K562 (cell line): ENCODE measurements at regions not wholly inside any gene's neighbourhood (a gene's known extent, or its start where the extent isn't known, plus 50 kb on each side); places are given as distances from the start of the nearest gene placed in this dataset.

Experiments
- ATAC-seq: fragments of 200-7000 bp; cut with Tn5 transposase; 3 replicates; pipeline ENCODE4 v1.9.1; 2020; ENCODE audit warnings: moderate library complexity
- BruUV-seq: library from RNA; stranded (reverse); fragments of 400-500 nt; replicated peaks from 2 replicates; lab custom pipeline; 2021; lab: Mats Ljungman, UMichigan
- CTCF ChIA-PET: fragments of 300-600 bp; formaldehyde crosslinking; extraction: SDS; loops from one replicate; lab custom pipeline; 2021; ENCODE audit warnings: low intra/inter-chr PET ratio; lab: Yijun Ruan, JAX
- POLR2A ChIA-PET: fragments of 300-600, 350-650 bp; sonication (Branson Sonifier 250); formaldehyde crosslinking; extraction: SDS; loops from one replicate; lab custom pipeline; 2021; ENCODE audit warnings: antibody characterized with exemption, inconsistent platforms; lab: Yijun Ruan, JAX
- DNase-seq, 4 experiments: peaks; one replicate each; pipeline versions ENCODE4 v3.0.0 to v3.0.0-alpha.2; 2011 to 2018; ENCODE audit warnings: low spot score in 3 of 4, mixed read lengths in 3 of 4; ENCODE audit errors: extremely low read depth in 1 of 4
- FAIRE-seq: peaks from 2 replicates; lab custom pipeline; 2011; peaks lifted over from hg19 to GRCh38; lab: Jason Lieb, UNC
- H2AFZ ChIP-seq: 2 replicates; pipeline ENCODE4 v1.6.0; 2011; ENCODE audit warnings: low read depth, low read length, control low read depth, inconsistent platforms
- H3K27ac ChIP-seq: fragments of 200-600 bp; 3 replicates; pipeline ENCODE4 v1.8.0; 2011; ENCODE audit warnings: low read depth, mild to moderate bottlenecking, control low read depth, inconsistent platforms, low read length, moderate library complexity, mixed read lengths; ENCODE audit errors: extremely low read depth
- H3K27me3 ChIP-seq, 2 experiments: fragments of 300-600 bp in 1 of 2; 2 replicates in 1 of 2; 3 replicates in 1 of 2; pipeline versions ENCODE4 v1.6.0 to v1.8.0; 2011; ENCODE audit warnings: inconsistent platforms in 2 of 2, low read length in 2 of 2, mild to moderate bottlenecking in 1 of 2, mixed read lengths in 1 of 2, moderate library complexity in 1 of 2; ENCODE audit not compliant: control insufficient read depth in 2 of 2, insufficient read depth in 2 of 2
- H3K36me3 ChIP-seq: fragments of 300-600 bp; 3 replicates; pipeline ENCODE4 v1.8.0; 2011; ENCODE audit warnings: mild to moderate bottlenecking, low read length, inconsistent platforms; ENCODE audit not compliant: control insufficient read depth, insufficient read depth
- H3K4me1 ChIP-seq, 2 experiments: fragments of 200-600 bp in 1 of 2; replicated peaks in 1 of 2; 2 replicates in 1 of 2; 3 replicates in 1 of 2; pipeline versions ENCODE4 v1.5.1 to v1.8.0; 2011; ENCODE audit warnings: inconsistent platforms in 2 of 2, low read length in 2 of 2, mild to moderate bottlenecking in 1 of 2, mixed read lengths in 1 of 2, moderate library complexity in 1 of 2; ENCODE audit not compliant: control insufficient read depth in 2 of 2, insufficient read depth in 2 of 2
- H3K4me2 ChIP-seq: 2 replicates; pipeline ENCODE4 v1.6.1; 2011; ENCODE audit warnings: low read length, control low read depth, inconsistent platforms, mixed read lengths; ENCODE audit not compliant: insufficient read depth
- H3K4me3 ChIP-seq: fragments of 200-600 bp; sonication (generic), shearing (Covaris generic); 2 replicates; pipeline ENCODE4 v1.5.1; 2016; ENCODE audit warnings: control low read depth, inconsistent platforms
- H3K79me2 ChIP-seq: fragments of 200-600 bp; 3 replicates; pipeline ENCODE4 v1.8.0; 2011; ENCODE audit warnings: low read length, inconsistent platforms; ENCODE audit not compliant: control insufficient read depth, insufficient read depth
- H3K9ac ChIP-seq, 2 experiments: 2 replicates each; pipeline versions ENCODE4 v1.6.0 to v1.6.1; 2011; ENCODE audit warnings: low read depth in 2 of 2, low read length in 2 of 2, control low read depth in 1 of 2, inconsistent platforms in 1 of 2, mild to moderate bottlenecking in 1 of 2, mixed read lengths in 1 of 2; ENCODE audit not compliant: insufficient read depth in 1 of 2
- H3K9me1 ChIP-seq: one replicate; pipeline ENCODE4 v1.6.0; 2011; ENCODE audit warnings: inconsistent platforms, mild to moderate bottlenecking, low read length, moderate library complexity; ENCODE audit not compliant: control insufficient read depth, insufficient read depth
- H3K9me3 ChIP-seq: replicated peaks from 2 replicates; pipeline ENCODE4 v1.5.1; 2011; ENCODE audit warnings: low read depth, low read length, inconsistent platforms; ENCODE audit not compliant: control insufficient read depth, insufficient read depth
- H4K20me1 ChIP-seq: replicated peaks from 2 replicates; pipeline ENCODE4 v1.6.1; 2011; ENCODE audit warnings: low read length, inconsistent platforms, mixed read lengths; ENCODE audit not compliant: control insufficient read depth, insufficient read depth
- CAMTA2 ChIP-seq: fragments of 250-450 bp; sonication (Bioruptor Pico); conservative IDR thresholded peaks from 2 replicates; pipeline ENCODE4 v1.5.1; 2022
- COPS2 ChIP-seq: fragments of 450-650 bp; conservative IDR thresholded peaks from 2 replicates; pipeline ENCODE4 v1.6.1; 2016; ENCODE audit warnings: mild to moderate bottlenecking, moderate library complexity
- ZFP36 ChIP-seq: fragments of 150-350 bp; IDR thresholded peaks from 2 replicates; pipeline ENCODE4 v1.6.1; 2018; ENCODE audit warnings: low read length, low read depth; ENCODE audit not compliant: partially characterized antibody
- whole genome bisulfite sequencing: fragments of 100-300 bp; shearing (Covaris generic); methylation state at CpG from one replicate; pipeline ENCODE4 v1.1.6; 2016; ENCODE audit warnings: low coverage, mixed read lengths; ENCODE audit not compliant: insufficient coverage; ENCODE audit errors: missing lambda C conversion rate; 5-methylcytosine and 5-hydroxymethylcytosine counted together
- in situ Hi-C: fragments of 300-500 bp; cut with MboI; formaldehyde crosslinking; loops from 4 replicates; pipeline ENCODE4 v1.15.0; 2018; ENCODE audit warnings: inconsistent platforms, mixed read lengths
- intact Hi-C: fragments of 100-400 bp; cut with micrococcal nuclease; formaldehyde crosslinking; loops from 2 replicates; pipeline ENCODE4 v1.14.2; 2022

DNA sequence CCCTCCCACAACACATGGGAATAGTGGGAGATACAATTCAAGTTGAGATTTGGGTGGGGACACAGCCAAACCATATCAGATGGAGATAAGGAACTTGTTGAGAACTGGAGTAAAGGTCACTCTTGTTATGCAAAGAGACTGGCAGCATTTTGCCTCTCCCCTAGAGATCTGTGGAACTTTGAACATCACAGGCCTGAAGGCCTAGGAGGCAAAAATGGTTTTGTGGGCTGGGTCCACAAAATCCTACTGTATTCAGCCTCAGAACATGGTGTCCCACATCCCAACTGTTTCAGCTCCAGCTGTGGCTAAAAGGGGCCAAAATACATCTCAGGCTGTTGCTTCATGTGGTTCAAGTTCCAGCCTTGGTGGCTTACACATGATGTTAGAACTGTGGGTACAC is 1247.8 kb upstream of the IGFBP7 start:
- Histone ChIP-seq H3K9me3 (no peaks in the 10 kb centered on the region; the same call in 1 of the 2 replicates), H2AFZ (no peak overlapping the region), H3K79me2 (no peaks in the 10 kb centered on the region), H3K9ac (no peak overlapping the region), H4K20me1 (no peaks in the 10 kb centered on the region), H3K4me1 (no peaks in the 10 kb centered on the region), H3K27ac (no peak overlapping the region), H3K27me3 (no peaks in the 10 kb centered on the region), H3K9me1 (no peaks in the 10 kb centered on the region), H3K4me3 (no peak overlapping the region), H3K4me2 (no peak overlapping the region), H3K36me3 (no peaks in the 10 kb centered on the region)
- ChIA-PET CTCF (no interaction called here), POLR2A (no interaction called here)
- FAIRE-seq (no peak), DNase-seq (no peak), ATAC-seq (no peak)
- in situ Hi-C loops (no loop called here), intact Hi-C loops (no loop called here)
- BruUV-seq: no TSS peak
- TF ChIP-seq COPS2 (no peak), ZFP36 (peak; percentile 13)

DNA sequence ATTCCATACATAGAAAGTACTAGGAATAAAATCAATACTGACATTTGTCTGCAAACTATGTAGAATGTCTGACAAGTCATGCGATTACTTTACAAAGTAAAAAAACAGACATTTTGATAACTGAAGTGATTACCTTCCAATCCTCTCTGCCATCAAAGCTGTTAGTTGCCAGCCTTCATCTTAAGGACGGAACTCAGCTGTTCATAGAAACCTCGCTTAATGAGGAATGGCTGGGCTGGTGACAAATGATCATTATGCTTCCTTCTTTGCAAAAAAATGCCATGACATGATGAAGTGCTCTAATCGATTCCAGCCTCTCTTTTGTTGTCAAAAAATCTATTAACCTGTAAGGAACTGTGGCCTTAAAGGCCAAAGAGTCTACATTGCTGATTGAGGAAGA is 1214.9 kb upstream of the IGFBP7 start:
- Histone ChIP-seq H4K20me1 (no peaks in the 10 kb centered on the region), H3K4me3 (no peak overlapping the region), H3K79me2 (no peaks in the 10 kb centered on the region), H3K9me1 (no peaks in the 10 kb centered on the region), H3K9me3 (no peaks in the 10 kb centered on the region), H3K9ac (no peak overlapping the region), H3K4me2 (no peak overlapping the region), H3K27ac (no peak overlapping the region), H3K27me3 (no peaks in the 10 kb centered on the region), H3K4me1 (no peaks in the 10 kb centered on the region)
- POLR2A ChIA-PET: no interaction called here
- intact Hi-C loops: no loop called here
- FAIRE-seq: no peak
- ATAC-seq: no peak
- WGBS: 4% methylated on average over 4 of the region's 4 CpGs
- CTCF ChIA-PET: no interaction called here
- TF ChIP-seq CAMTA2: no peak
- TF ChIP-seq, all 486 proteins: peak for 0
- no peak for DNase-seq
- BruUV-seq: no TSS peak
- no peaks in the 10 kb centered on the region for H3K36me3 ChIP-seq
- H2AFZ ChIP-seq: no peak overlapping the region
- in situ Hi-C loops: no loop called here
